Adipocyte (in vitro differentiated cells): ENCODE measurements at regions not wholly inside any gene's neighbourhood (a gene's known extent, or its start where the extent isn't known, plus 50 kb on each side); places are given as distances from the start of the nearest gene placed in this dataset.

Experiments
- DNase-seq: peaks from one replicate; pipeline ENCODE4 v3.0.0-alpha.2; 2015; ENCODE audit warnings: low read depth
- H3K27me3 ChIP-seq: replicated peaks from 2 replicates; pipeline ENCODE4 v1.7.0; 2013; ENCODE audit warnings: mild to moderate bottlenecking, low read length, moderate library complexity; ENCODE audit not compliant: control insufficient read depth, insufficient read depth
- H3K36me3 ChIP-seq: 2 replicates; pipeline ENCODE4 v1.7.0; 2013; ENCODE audit warnings: low read length, mild to moderate bottlenecking, moderate library complexity; ENCODE audit not compliant: control insufficient read depth, insufficient read depth, severe bottlenecking
- H3K4me1 ChIP-seq: 2 replicates; pipeline ENCODE4 v1.7.0; 2013; ENCODE audit warnings: mild to moderate bottlenecking, low read length, moderate library complexity; ENCODE audit not compliant: control insufficient read depth, insufficient read depth
- H3K4me3 ChIP-seq: 2 replicates; pipeline ENCODE4 v1.7.0; 2013; ENCODE audit warnings: mild to moderate bottlenecking, low read length, moderate library complexity
- H3K9ac ChIP-seq: 2 replicates; pipeline ENCODE4 v1.7.0; 2013; ENCODE audit warnings: mild to moderate bottlenecking, low read length, moderate library complexity
- H3K9me3 ChIP-seq: 2 replicates; pipeline ENCODE4 v1.7.0; 2013; ENCODE audit warnings: mild to moderate bottlenecking, low read length, moderate library complexity; ENCODE audit not compliant: control insufficient read depth

GRCh38 chr4:121526509-121526908 lies 145.7 kb upstream of the QRFPR start:
- no peak overlapping the region for H3K9ac ChIP-seq
- no peak for DNase-seq
- no peak overlapping the region for H3K4me3 ChIP-seq
- no peaks in the 10 kb centered on the region for H3K4me1 ChIP-seq
- H3K36me3 ChIP-seq: no peaks in the 10 kb centered on the region
- no peaks in the 10 kb centered on the region for H3K9me3 ChIP-seq
- peaks cover 6% of the 10 kb centered on the region for H3K27me3 ChIP-seq

- H3K36me3 ChIP-seq: no peaks in the 10 kb centered on the region
- H3K9ac ChIP-seq: no peak overlapping the region
- H3K4me3 ChIP-seq: no peak overlapping the region
- no peaks in the 10 kb centered on the region for H3K9me3 ChIP-seq
- H3K4me1 ChIP-seq: no peaks in the 10 kb centered on the region
- H3K27me3 ChIP-seq: peaks cover 4% of the 10 kb centered on the region
- DNase-seq: no peak
These were observed 138.5 kb upstream of the QRFPR start for GRCh38 chr4:121519236-121519838.

DNA sequence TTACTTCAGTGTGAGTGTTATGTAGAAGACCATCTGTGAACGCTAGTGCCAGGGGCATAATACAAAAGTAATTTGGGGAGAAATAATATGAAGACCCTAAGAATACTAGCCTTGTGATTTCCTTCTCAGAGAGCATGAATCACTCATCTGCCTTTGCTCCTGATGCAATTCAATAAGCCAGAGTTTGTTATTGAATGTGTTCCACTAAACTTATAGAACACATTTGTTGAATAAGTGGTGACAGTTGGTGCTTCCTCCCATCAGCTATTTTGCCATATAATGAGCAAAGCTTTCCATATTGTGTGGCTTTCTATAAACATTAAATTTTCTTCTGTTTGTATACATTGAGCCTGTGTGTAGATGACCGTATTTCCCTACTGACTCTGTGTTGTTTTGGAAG lies 136.4 kb upstream of the QRFPR start:
- H3K36me3 ChIP-seq: no peaks in the 10 kb centered on the region
- H3K4me1 ChIP-seq: no peaks in the 10 kb centered on the region
- no peaks in the 10 kb centered on the region for H3K9me3 ChIP-seq
- no peaks in the 10 kb centered on the region for H3K27me3 ChIP-seq
- H3K9ac ChIP-seq: no peak overlapping the region
- no peak for DNase-seq
- no peak overlapping the region for H3K4me3 ChIP-seq

- H3K9me3 ChIP-seq: no peaks in the 10 kb centered on the region
- H3K9ac ChIP-seq: no peak overlapping the region
- H3K4me1 ChIP-seq: no peaks in the 10 kb centered on the region
- no peak for DNase-seq
- H3K36me3 ChIP-seq: no peaks in the 10 kb centered on the region
- H3K4me3 ChIP-seq: no peak overlapping the region
- H3K27me3 ChIP-seq: peaks cover 7% of the 10 kb centered on the region
These were observed 133.6 kb upstream of the QRFPR start for GRCh38 chr4:121514443-121514842.

DNA sequence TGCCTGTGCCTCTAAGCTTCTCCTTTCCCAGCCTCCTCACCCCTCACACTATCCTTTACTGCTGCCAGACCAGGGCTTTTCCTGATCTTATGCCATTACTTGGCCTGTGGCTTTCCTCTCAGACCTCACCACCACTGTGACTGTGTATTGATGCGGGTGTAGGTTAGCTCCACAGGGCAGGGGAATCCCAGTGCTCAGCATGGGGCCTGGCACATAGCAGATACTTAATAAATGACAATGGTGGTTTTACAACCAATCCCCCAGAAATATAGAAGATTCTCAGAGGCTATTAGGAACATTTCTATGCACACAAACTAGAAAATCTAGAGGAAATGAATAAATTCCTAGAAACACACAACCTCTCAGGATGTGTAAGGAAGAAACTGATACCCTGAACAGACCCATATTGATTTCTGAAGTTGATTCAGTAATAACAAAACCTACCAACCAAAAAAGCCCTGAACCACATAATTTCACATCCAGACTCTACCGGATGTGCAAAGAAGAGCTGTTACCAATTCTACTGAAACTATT lies 129.6 kb upstream of the QRFPR start:
- no peaks in the 10 kb centered on the region for H3K36me3 ChIP-seq
- H3K27me3 ChIP-seq: peaks cover 7% of the 10 kb centered on the region
- H3K9ac ChIP-seq: no peak overlapping the region
- no peaks in the 10 kb centered on the region for H3K9me3 ChIP-seq
- H3K4me1 ChIP-seq: no peaks in the 10 kb centered on the region
- no peak overlapping the region for H3K4me3 ChIP-seq
- DNase-seq: no peak

DNA sequence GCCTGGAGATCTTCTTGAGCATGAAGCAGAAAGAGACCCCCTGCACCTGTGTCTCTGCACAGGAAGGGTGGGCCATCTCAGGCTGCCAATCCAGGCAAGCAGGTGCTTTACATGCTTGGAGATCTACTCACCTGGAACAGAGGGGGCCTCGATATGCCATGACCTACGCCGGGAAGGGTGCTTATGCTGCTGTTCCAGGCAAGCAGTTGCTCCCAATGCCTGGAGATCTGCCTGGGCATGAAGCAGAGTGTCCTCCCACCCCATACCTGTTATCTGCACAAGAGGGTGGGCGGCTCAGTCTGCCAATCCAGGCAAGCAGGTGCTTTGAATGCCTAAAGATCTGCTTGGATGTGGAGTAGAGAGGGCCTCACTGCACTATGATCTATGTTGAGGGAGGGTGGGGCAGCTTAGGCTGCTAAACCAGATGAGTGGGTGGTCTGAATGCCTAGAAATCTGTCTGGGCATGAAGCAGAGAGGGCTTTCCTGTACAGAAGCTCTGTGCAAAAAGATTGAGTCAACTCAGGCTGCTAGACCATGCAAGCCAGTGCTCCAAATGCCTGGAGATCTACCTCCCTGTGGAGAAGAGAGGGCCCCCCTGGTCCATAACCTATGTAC lies 104.5 kb upstream of the QRFPR start:
- Histone ChIP-seq H3K4me3 (no peak overlapping the region), H3K4me1 (no peaks in the 10 kb centered on the region), H3K27me3 (no peaks in the 10 kb centered on the region), H3K9ac (no peak overlapping the region), H3K9me3 (no peaks in the 10 kb centered on the region), H3K36me3 (no peaks in the 10 kb centered on the region)
- no peak for DNase-seq

DNA sequence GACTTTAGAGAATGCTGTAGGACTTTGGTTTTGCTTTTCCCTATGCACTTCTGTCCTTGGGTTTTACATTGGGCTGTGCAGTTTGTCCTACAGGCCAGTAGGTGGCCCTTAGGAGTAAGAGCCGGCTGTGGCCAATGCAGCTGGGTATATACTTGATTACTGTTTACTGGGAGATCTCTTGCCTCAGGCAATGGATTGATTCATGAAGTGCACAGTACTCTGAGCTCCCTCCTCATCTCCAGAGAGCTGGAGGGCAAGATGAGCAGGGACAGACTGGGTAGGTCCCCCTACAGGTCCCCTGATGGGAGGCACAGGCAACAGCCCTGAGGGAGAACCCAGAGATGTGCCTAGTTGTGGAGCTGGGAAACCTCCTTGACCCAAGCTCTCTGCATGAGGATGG lies 103.8 kb upstream of the QRFPR start:
- Histone ChIP-seq H3K36me3 (no peaks in the 10 kb centered on the region), H3K9me3 (no peaks in the 10 kb centered on the region), H3K4me1 (no peaks in the 10 kb centered on the region), H3K9ac (no peak overlapping the region), H3K4me3 (no peak overlapping the region), H3K27me3 (no peaks in the 10 kb centered on the region)
- DNase-seq: peak; percentile 61

GRCh38 chr4:121479808-121480207 lies 99.0 kb upstream of the QRFPR start:
- DNase-seq: no peak

GRCh38 chr4:121477480-121477879 lies 96.7 kb upstream of the QRFPR start:
- H3K36me3 ChIP-seq: no peaks in the 10 kb centered on the region
- no peaks in the 10 kb centered on the region for H3K27me3 ChIP-seq
- DNase-seq: no peak
- no peak overlapping the region for H3K4me3 ChIP-seq
- H3K9me3 ChIP-seq: no peaks in the 10 kb centered on the region
- no peaks in the 10 kb centered on the region for H3K4me1 ChIP-seq
- H3K9ac ChIP-seq: no peak overlapping the region

More at GRCh38 chr4:121479808-121480207, 99.0 kb upstream of the QRFPR start:
- Histone ChIP-seq H3K4me1 (no peaks in the 10 kb centered on the region), H3K36me3 (no peaks in the 10 kb centered on the region), H3K4me3 (no peak overlapping the region), H3K9me3 (no peaks in the 10 kb centered on the region), H3K9ac (no peak overlapping the region), H3K27me3 (no peaks in the 10 kb centered on the region)

DNA sequence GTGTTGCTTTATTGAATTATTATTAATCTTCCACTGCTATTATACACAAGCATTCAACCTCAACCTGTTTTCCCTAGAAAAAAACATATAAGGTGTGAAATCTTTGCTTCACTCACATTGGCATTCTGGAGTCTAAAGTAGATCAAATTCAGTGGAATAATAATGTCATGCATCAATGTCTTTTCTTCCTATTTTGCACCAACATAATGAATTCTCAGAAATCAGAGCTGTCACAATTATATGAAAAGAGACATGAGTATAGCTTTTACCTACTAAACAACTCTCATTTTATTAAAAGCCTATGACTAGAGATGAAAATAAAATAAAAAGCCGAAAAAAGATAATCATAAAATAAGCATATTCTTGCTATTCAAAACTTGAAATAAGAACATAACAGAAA lies 96.3 kb upstream of the QRFPR start:
- H3K4me1 ChIP-seq: no peaks in the 10 kb centered on the region
- no peaks in the 10 kb centered on the region for H3K36me3 ChIP-seq
- no peak overlapping the region for H3K9ac ChIP-seq
- no peaks in the 10 kb centered on the region for H3K9me3 ChIP-seq
- no peaks in the 10 kb centered on the region for H3K27me3 ChIP-seq
- no peak overlapping the region for H3K4me3 ChIP-seq
- DNase-seq: no peak

GRCh38 chr4:121472937-121473721 lies 92.3 kb upstream of the QRFPR start:
- Histone ChIP-seq H3K9ac (no peak overlapping the region), H3K9me3 (no peaks in the 10 kb centered on the region)
- no peak for DNase-seq

More at GRCh38 chr4:121472937-121473721, 92.3 kb upstream of the QRFPR start:
- H3K4me1 ChIP-seq: no peaks in the 10 kb centered on the region
- no peaks in the 10 kb centered on the region for H3K36me3 ChIP-seq
- no peaks in the 10 kb centered on the region for H3K27me3 ChIP-seq
- no peak overlapping the region for H3K4me3 ChIP-seq
